H9 (cell line): ENCODE measurements at regions not wholly inside any gene's neighbourhood (a gene's known extent, or its start where the extent isn't known, plus 50 kb on each side); places are given as distances from the start of the nearest gene placed in this dataset.

Experiments
- DNase-seq: peaks from one replicate; pipeline ENCODE4 v3.0.0-alpha.2; 2017
- H2AFZ ChIP-seq: one replicate; pipeline ENCODE4 v1.6.1; 2013; ENCODE audit warnings: mild to moderate bottlenecking, low read length, control low read depth, moderate library complexity
- H2AK5ac ChIP-seq: 2 replicates; pipeline ENCODE4 v1.6.1; 2013; ENCODE audit warnings: low read length, control low read depth, mixed read lengths; ENCODE audit not compliant: insufficient read length
- H2BK120ac ChIP-seq: one replicate; pipeline ENCODE4 v1.6.1; 2013; ENCODE audit warnings: low read depth, mild to moderate bottlenecking, low read length, control low read depth, inconsistent platforms; ENCODE audit not compliant: poor library complexity, severe bottlenecking
- H2BK12ac ChIP-seq: 2 replicates; pipeline ENCODE4 v1.6.1; 2013; ENCODE audit warnings: low read length, control low read depth, mixed read lengths, low read depth; ENCODE audit not compliant: insufficient read length
- H2BK15ac ChIP-seq: 2 replicates; pipeline ENCODE4 v1.6.1; 2013; ENCODE audit warnings: low read depth, low read length, control low read depth
- H2BK20ac ChIP-seq: one replicate; pipeline ENCODE4 v1.6.1; 2013; ENCODE audit warnings: low read depth, mild to moderate bottlenecking, low read length, control low read depth, inconsistent platforms; ENCODE audit not compliant: poor library complexity, severe bottlenecking
- H2BK5ac ChIP-seq: 2 replicates; pipeline ENCODE4 v1.6.1; 2013; ENCODE audit warnings: low read length, control low read depth, mixed read lengths; ENCODE audit not compliant: insufficient read length
- H3K14ac ChIP-seq: 2 replicates; pipeline ENCODE4 v1.6.1; 2013; ENCODE audit warnings: low read length, control low read depth; ENCODE audit not compliant: insufficient read depth
- H3K18ac ChIP-seq: 2 replicates; pipeline ENCODE4 v1.6.1; 2013; ENCODE audit warnings: low read depth, mild to moderate bottlenecking, mixed read lengths, low read length, control low read depth; ENCODE audit not compliant: insufficient read length
- H3K23ac ChIP-seq: 2 replicates; pipeline ENCODE4 v1.6.1; 2013; ENCODE audit warnings: low read length, control low read depth, mixed read lengths, low read depth; ENCODE audit not compliant: insufficient read length
- H3K23me2 ChIP-seq: 2 replicates; pipeline ENCODE4 v1.6.1; 2013; ENCODE audit warnings: low read depth, mild to moderate bottlenecking, mixed read lengths, low read length, control low read depth; ENCODE audit not compliant: insufficient read length, poor library complexity, severe bottlenecking
- H3K27ac ChIP-seq: 2 replicates; pipeline ENCODE4 v1.5.1; 2013; ENCODE audit warnings: low read length, control low read depth, mixed read lengths, low read depth; ENCODE audit not compliant: insufficient read length
- H3K27me3 ChIP-seq: 2 replicates; pipeline ENCODE4 v1.6.1; 2013; ENCODE audit warnings: low read length, control low read depth, inconsistent platforms; ENCODE audit not compliant: insufficient read depth
- H3K4ac ChIP-seq: 2 replicates; pipeline ENCODE4 v1.6.1; 2013; ENCODE audit warnings: low read depth, mild to moderate bottlenecking, control low read depth, inconsistent platforms, low read length, moderate library complexity
- H3K4me1 ChIP-seq: 2 replicates; pipeline ENCODE4 v1.6.1; 2013; ENCODE audit warnings: low read length, control low read depth, inconsistent platforms; ENCODE audit not compliant: insufficient read depth
- H3K4me2 ChIP-seq: 2 replicates; pipeline ENCODE4 v1.6.1; 2013; ENCODE audit warnings: low read length, control low read depth, mixed read lengths; ENCODE audit not compliant: insufficient read length, insufficient read depth
- H3K56ac ChIP-seq: 2 replicates; pipeline ENCODE4 v1.6.1; 2013; ENCODE audit warnings: low read depth, mild to moderate bottlenecking, mixed read lengths, low read length, control low read depth; ENCODE audit not compliant: insufficient read length
- H3K79me1 ChIP-seq: 2 replicates; pipeline ENCODE4 v1.6.1; 2013; ENCODE audit warnings: low read depth, mild to moderate bottlenecking, moderate library complexity, low read length, control low read depth, inconsistent platforms; ENCODE audit not compliant: insufficient read depth, poor library complexity, severe bottlenecking
- H3K79me2 ChIP-seq: 2 replicates; pipeline ENCODE4 v1.6.1; 2013; ENCODE audit warnings: low read length, control low read depth, inconsistent platforms; ENCODE audit not compliant: insufficient read depth
- H3K9ac ChIP-seq: 2 replicates; pipeline ENCODE4 v1.6.1; 2013; ENCODE audit warnings: low read length, control low read depth, mixed read lengths; ENCODE audit not compliant: insufficient read length; ENCODE audit errors: extremely low read depth
- H3K9me3 ChIP-seq: one replicate; pipeline ENCODE4 v1.6.1; 2013; ENCODE audit warnings: low read depth, low read length, inconsistent platforms; ENCODE audit not compliant: control insufficient read depth
- H3T11ph ChIP-seq: one replicate; pipeline ENCODE4 v1.6.1; 2013; ENCODE audit warnings: mild to moderate bottlenecking, low read length, control low read depth, inconsistent platforms
- H4K20me1 ChIP-seq: one replicate; pipeline ENCODE4 v1.6.1; 2013; ENCODE audit not compliant: control insufficient read depth, insufficient read length, insufficient read depth
- H4K5ac ChIP-seq: 2 replicates; pipeline ENCODE4 v1.6.1; 2013; ENCODE audit warnings: low read depth, mild to moderate bottlenecking, mixed read lengths, low read length, control low read depth; ENCODE audit not compliant: insufficient read length
- H4K8ac ChIP-seq: replicated peaks from 2 replicates; pipeline ENCODE4 v1.6.1; 2013; ENCODE audit warnings: low read length, control low read depth, mixed read lengths, low read depth; ENCODE audit not compliant: insufficient read length
- H4K91ac ChIP-seq: 2 replicates; pipeline ENCODE4 v1.6.1; 2013; ENCODE audit warnings: low read depth, mild to moderate bottlenecking, moderate library complexity, mixed read lengths, low read length, control low read depth; ENCODE audit not compliant: insufficient read length
- H3K27ac Mint-ChIP-seq, 3 experiments: 2 replicates in 2 of 3; 3 replicates in 1 of 3; pipeline ENCODE4 v1.8.0; 2020 to 2021; ENCODE audit warnings: mixed read lengths in 3 of 3, mild to moderate bottlenecking in 1 of 3, moderate library complexity in 1 of 3
- H3K27me3 Mint-ChIP-seq: 2 replicates; pipeline ENCODE4 v1.8.0; 2021; ENCODE audit warnings: low read depth, mild to moderate bottlenecking, moderate library complexity, mixed read lengths
- H3K36me3 Mint-ChIP-seq, 3 experiments: 2 replicates in 2 of 3; 3 replicates in 1 of 3; pipeline ENCODE4 v1.8.0; 2020 to 2021; ENCODE audit warnings: low read depth in 3 of 3, mixed read lengths in 3 of 3; ENCODE audit not compliant: insufficient read depth in 1 of 3
- H3K4me1 Mint-ChIP-seq, 2 experiments: 2 replicates each; pipeline ENCODE4 v1.8.0; 2020; ENCODE audit warnings: mixed read lengths in 2 of 2
- H3K4me3 Mint-ChIP-seq, 2 experiments: 2 replicates in 1 of 2; 3 replicates in 1 of 2; pipeline ENCODE4 v1.8.0; 2020 to 2021; ENCODE audit warnings: mild to moderate bottlenecking in 2 of 2, mixed read lengths in 2 of 2, moderate library complexity in 1 of 2
- H3K9me3 Mint-ChIP-seq, 2 experiments: 2 replicates in 1 of 2; 3 replicates in 1 of 2; pipeline ENCODE4 v1.8.0; 2020; ENCODE audit warnings: mild to moderate bottlenecking in 2 of 2, mixed read lengths in 2 of 2, moderate library complexity in 1 of 2
- CTCF ChIP-seq: fragments of 200-600 bp; sonication (generic); conservative IDR thresholded peaks from 3 replicates; pipeline ENCODE4 v1.8.0; 2021; ENCODE audit warnings: antibody characterized with exemption, mild to moderate bottlenecking
- WGBS: extraction: QIAGEN DNeasy Blood & Tissue Kit; methylation state at CpG from one replicate; pipeline ENCODE4 v1.1.7; 2013; ENCODE audit warnings: missing lambda C conversion rate, low lambda C conversion rate, mixed read lengths; ENCODE audit not compliant: insufficient read length; ENCODE audit errors: extremely low coverage; 5-methylcytosine and 5-hydroxymethylcytosine counted together

GRCh38 chr4:138451276-138451663 lies 209.1 kb upstream of the SLC7A11 start:
- Histone ChIP-seq H3K9ac (no peak overlapping the region), H2AFZ (no peak overlapping the region), H3K18ac (no peak overlapping the region), H3K56ac (no peak overlapping the region), H3K4ac (no peak overlapping the region), H2BK20ac (no peak overlapping the region), H3K23me2 (no peaks in the 10 kb centered on the region), H3K4me2 (no peak overlapping the region), H3K4me1 (no peaks in the 10 kb centered on the region), H2BK12ac (no peak overlapping the region), H3K23ac (no peak overlapping the region), H3K79me1 (no peaks in the 10 kb centered on the region), H3K79me2 (no peaks in the 10 kb centered on the region), H4K91ac (no peak overlapping the region), H3K27me3 (no peaks in the 10 kb centered on the region), H4K8ac (no peak overlapping the region), H3K9me3 (no peaks in the 10 kb centered on the region), H4K20me1 (no peaks in the 10 kb centered on the region), H4K5ac (no peak overlapping the region), H2AK5ac (no peak overlapping the region), H2BK5ac (no peak overlapping the region), H2BK120ac (no peak overlapping the region), H3K27ac (no peak overlapping the region), H3K14ac (no peak overlapping the region), H2BK15ac (no peak overlapping the region), H3T11ph (no peak overlapping the region)
- Mint-ChIP-seq H3K27me3 (no peaks in the 10 kb centered on the region), H3K9me3 (no peaks in the 10 kb centered on the region), H3K36me3 (no peaks in the 10 kb centered on the region), H3K4me3 (no peak overlapping the region), H3K4me1 (peaks cover 9 to 12% of the 10 kb centered on the region in 2 experiments; a peak in 3 of 4 replicates), H3K27ac (no peak overlapping the region)
- DNase-seq = no peak
- TF ChIP-seq CTCF = no peak
- no CpG with 5 or more reads among the region's 1 CpG for WGBS
